ENCODE measurements at regions not wholly inside any gene's neighbourhood (a gene's known extent, or its start where the extent isn't known, plus 50 kb on each side); places are given as distances from the start of the nearest gene placed in this dataset.
"Not testable (repeated sequence)": the region's sequence is repeated elsewhere in the genome, so short reads cannot be mapped to it uniquely, and the experiment has no call there.

DNA sequence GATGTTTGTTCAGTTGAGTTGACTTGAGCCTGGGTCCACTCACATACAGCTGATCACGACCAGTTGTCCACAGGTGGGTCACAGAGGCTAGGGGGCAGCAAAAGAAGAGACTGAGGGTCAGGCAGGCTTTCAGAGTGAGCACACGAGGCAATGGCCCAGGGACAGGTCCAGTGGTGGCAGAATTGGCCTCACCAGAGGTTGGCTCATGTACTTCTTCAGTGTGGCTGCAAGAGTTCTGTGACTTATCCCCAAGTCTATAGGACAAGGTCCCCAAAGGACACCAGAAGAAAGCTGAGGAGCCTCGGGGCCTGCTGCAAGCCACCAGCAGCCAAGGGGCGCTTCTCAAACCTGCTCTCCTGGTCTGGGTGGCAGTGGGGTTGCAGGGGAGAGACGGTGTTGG is 219.8 kb downstream of the TFCP2L1 start:
- Histone ChIP-seq H3K4me3 (no peak overlapping the region), H3K9me3 (no peaks in the 10 kb centered on the region), H3K36me3 (ENCODE audit: insufficient read depth in 1 of 2, low read depth in 1 of 2) (no peaks in the 10 kb centered on the region), H3K27ac (no peak overlapping the region), H3K27me3 (ENCODE audit: insufficient read depth in 3 of 3, low read length in 2 of 3) (peaks cover 0 to 11% (median 3%) of the 10 kb centered on the region in 3 donors), H3K4me1 (no peaks in the 10 kb centered on the region)
- intact Hi-C loops (cut with DNase I): loop anchor here in 1 of 2 donors (10.0 kb wide), 1 partner anchor 210 kb away; no protein-coding TSS in a partner anchor
- WGBS, 3 donors: 88 to 91% (median 90%) methylated on average over 5 of the region's 5 CpGs
- ATAC-seq: no peak
- TF ChIP-seq CTCF (IDR thresholded peaks at IDR 0.05): no peak
- DNase-seq: no peak

DNA sequence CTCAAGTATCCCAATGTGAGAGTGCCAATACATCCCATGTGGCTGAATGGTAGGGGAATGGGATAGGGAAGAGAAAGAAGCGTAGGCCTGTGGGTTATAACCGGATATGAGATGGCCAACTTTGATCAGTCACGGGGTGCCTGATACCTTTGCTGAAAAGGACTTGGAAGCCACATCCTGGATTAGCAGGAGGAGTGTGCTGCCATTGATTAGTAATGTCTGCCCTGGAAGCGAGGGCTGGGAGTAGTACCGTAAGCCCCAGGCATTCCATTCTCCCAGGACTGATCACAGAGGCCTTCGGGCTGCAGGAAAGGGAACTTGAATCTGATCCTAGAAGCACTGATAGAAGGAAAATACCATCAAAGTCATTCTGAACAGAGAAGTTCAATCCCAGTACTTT is 218.5 kb downstream of the TFCP2L1 start:
- DNase-seq (no peak), ATAC-seq (no peak)
- Histone ChIP-seq H3K4me1 (no peaks in the 10 kb centered on the region), H3K36me3 (ENCODE audit: insufficient read depth in 1 of 2, low read depth in 1 of 2) (no peaks in the 10 kb centered on the region), H3K27ac (no peak overlapping the region), H3K27me3 (ENCODE audit: insufficient read depth in 3 of 3, low read length in 2 of 3) (peaks cover 0 to 11% (median 3%) of the 10 kb centered on the region in 3 donors), H3K4me3 (no peak overlapping the region), H3K9me3 (no peaks in the 10 kb centered on the region)
- intact Hi-C loops (cut with DNase I): loop anchor here in 1 of 2 donors (10.0 kb wide), 1 partner anchor 212 kb away; no protein-coding TSS in a partner anchor
- TF ChIP-seq CTCF (IDR thresholded peaks at IDR 0.05): no peak
- WGBS, 3 donors: 84 to 92% (median 85%) methylated on average over 6 of the region's 6 CpGs

DNA sequence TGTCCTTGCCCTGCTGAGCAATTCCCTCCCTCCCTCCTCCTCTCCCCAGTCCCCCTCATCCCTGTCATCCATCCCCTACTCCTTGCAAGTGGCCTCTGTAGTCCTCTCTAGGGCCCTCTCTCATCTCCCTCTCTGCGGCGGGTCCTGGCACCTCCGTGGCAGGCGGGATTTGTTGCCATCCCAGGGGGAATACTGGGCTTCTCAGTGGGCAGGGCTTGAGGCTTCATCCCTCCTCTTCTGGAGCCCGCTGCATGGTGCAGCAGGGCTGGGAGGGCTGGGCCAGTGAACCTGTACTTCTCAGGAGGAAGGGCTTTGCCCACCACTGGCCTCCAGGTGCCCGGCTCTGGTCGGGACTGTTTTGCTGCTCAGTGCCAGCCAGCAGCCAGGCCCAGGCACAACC is 216.2 kb downstream of the TFCP2L1 start:
- Histone ChIP-seq H3K4me1 (no peaks in the 10 kb centered on the region), H3K36me3 (ENCODE audit: insufficient read depth in 1 of 2, low read depth in 1 of 2) (no peaks in the 10 kb centered on the region), H3K27me3 (ENCODE audit: insufficient read depth in 3 of 3, low read length in 2 of 3) (peaks cover 0 to 8% (median 1%) of the 10 kb centered on the region in 3 donors), H3K9me3 (no peaks in the 10 kb centered on the region), H3K4me3 (no peak overlapping the region), H3K27ac (no peak overlapping the region)
- 68 to 79% (median 73%) methylated on average over 2 to 7 of the region's 7 CpGs for WGBS, 3 donors
- DNase-seq (no peak), ATAC-seq (no peak)
- TF ChIP-seq CTCF (IDR thresholded peaks at IDR 0.05): no peak
- intact Hi-C loops (cut with DNase I): loop anchor here in 1 of 2 donors (10.0 kb wide), 1 partner anchor 214 kb away; no protein-coding TSS in a partner anchor

GRCh38 chr2:121069434-121069969 is 215.5 kb downstream of the TFCP2L1 start:
- Histone ChIP-seq H3K27me3 (ENCODE audit: insufficient read depth in 3 of 3, low read length in 2 of 3) (peaks cover 0 to 9% (median 1%) of the 10 kb centered on the region in 3 donors), H3K27ac (no peak overlapping the region), H3K36me3 (ENCODE audit: insufficient read depth in 1 of 2, low read depth in 1 of 2) (no peaks in the 10 kb centered on the region), H3K4me3 (no peak overlapping the region), H3K9me3 (no peaks in the 10 kb centered on the region), H3K4me1 (no peaks in the 10 kb centered on the region)
- WGBS, 3 donors: 92 to 95% (median 94%) methylated on average over 18 of the region's 18 CpGs
- no peak for ATAC-seq
- TF ChIP-seq CTCF (IDR thresholded peaks at IDR 0.05): no peak
- DNase-seq: no peak
- intact Hi-C loops (cut with DNase I): loop anchor here in 1 of 2 donors (10.0 kb wide), 1 partner anchor 215 kb away; no protein-coding TSS in a partner anchor

DNA sequence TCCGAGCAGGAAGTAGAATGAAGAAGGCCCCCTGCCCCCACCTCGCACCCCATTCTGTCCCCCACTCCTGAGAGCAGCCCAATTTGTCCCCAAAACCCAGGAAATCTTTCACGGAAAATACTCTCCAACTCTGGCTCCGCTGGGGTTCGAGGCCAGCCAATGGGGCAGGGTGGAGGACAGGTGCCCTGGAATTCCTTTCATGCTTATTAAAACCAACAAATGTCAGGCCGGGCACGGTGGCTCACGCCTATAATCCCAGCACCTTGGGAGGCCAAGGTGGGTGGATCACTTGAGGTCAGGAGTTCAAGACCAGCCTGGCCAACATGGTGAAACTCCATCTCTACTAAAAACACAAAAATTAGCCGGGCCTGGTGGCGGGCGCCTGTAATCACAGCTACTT is 214.9 kb downstream of the TFCP2L1 start:
- H3K4me3 ChIP-seq; H3K9me3 ChIP-seq; H3K27ac ChIP-seq; H3K36me3 ChIP-seq (ENCODE audit: insufficient read depth in 1 of 2, low read depth in 1 of 2); H3K4me1 ChIP-seq; H3K27me3 ChIP-seq (ENCODE audit: insufficient read depth in 3 of 3, low read length in 2 of 3); ATAC-seq; DNase-seq: not testable (repeated sequence)
- 74 to 82% (median 76%) methylated on average over 8 to 11 of the region's 11 CpGs for WGBS, 3 donors
- intact Hi-C loops (cut with DNase I): loop anchor here (2.0 to 5.0 kb wide), 4 partner anchors 191 to 375 kb away; partner anchors contain the start of gene GLI2 (in 2 of the 2)

Measured in psoas muscle (tissue), 7 donors.